ENCODE measurements at regions not wholly inside any gene's neighbourhood (a gene's known extent, or its start where the extent isn't known, plus 50 kb on each side); places are given as distances from the start of the nearest gene placed in this dataset.

- TF ChIP-seq EZH2 (IDR thresholded peaks at IDR 0.05; ENCODE audit: insufficient read depth, poor library complexity, severe bottlenecking), result no peak
- TF ChIP-seq EZH2phosphoT487 (IDR thresholded peaks at IDR 0.05; ENCODE audit: insufficient read depth, low read depth), result no peak
Measured at GRCh38 chr12:11497438-11497837, 102.1 kb upstream of the PRB2 start.

All from GM23248 (cell line).